GM12891 (cell line): ENCODE measurements at regions not wholly inside any gene's neighbourhood (a gene's known extent, or its start where the extent isn't known, plus 50 kb on each side); places are given as distances from the start of the nearest gene placed in this dataset.

Source experiments
- POLR2A ChIP-seq: IDR thresholded peaks from 2 replicates; pipeline ENCODE4 v1.6.1; 2011; ENCODE audit warnings: low read depth, low read length, control low read depth
- POLR2AphosphoS5 ChIP-seq: IDR thresholded peaks from 2 replicates; pipeline ENCODE4 v1.6.1; 2011; ENCODE audit warnings: low read depth, low read length, control low read depth
- TAF1 ChIP-seq: IDR thresholded peaks from 2 replicates; pipeline ENCODE4 v1.6.1; 2011; ENCODE audit warnings: low read depth, low read length, control low read depth

DNA sequence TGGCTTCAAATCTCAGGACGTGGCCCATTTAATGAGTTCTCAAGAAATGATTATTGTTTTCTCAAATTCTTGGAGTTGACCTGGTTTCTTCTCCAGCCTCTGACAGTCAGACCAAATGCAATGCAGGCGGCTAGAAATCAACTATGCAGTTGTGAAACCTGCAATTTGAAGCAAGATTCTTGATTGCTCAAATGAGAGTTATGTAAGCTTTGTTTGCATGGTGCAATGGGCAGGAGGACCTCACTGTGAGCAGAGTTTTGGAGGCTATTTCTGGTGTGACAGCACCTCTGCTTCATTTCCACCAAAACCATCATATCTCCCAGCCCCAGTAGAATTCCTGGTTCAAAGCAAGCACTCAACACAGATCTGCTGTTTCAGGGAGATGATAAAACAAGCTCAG, 500.0 kb upstream of the KLF4 start:
- TF ChIP-seq POLR2AphosphoS5: no peak
- no peak for TF ChIP-seq POLR2A
- no peak for TF ChIP-seq TAF1
